Mucosa of gallbladder (tissue), 1 donor: ENCODE measurements at regions not wholly inside any gene's neighbourhood (a gene's known extent, or its start where the extent isn't known, plus 50 kb on each side); places are given as distances from the start of the nearest gene placed in this dataset.
"Not testable (repeated sequence)": the region's sequence is repeated elsewhere in the genome, so short reads cannot be mapped to it uniquely, and the experiment has no call there.

ENCODE experiments used
- DNase-seq: peaks from one replicate; pipeline ENCODE4 v3.0.0-alpha.2; 2020; ENCODE audit warnings: low spot score
- donor health status: DM: no; HTN: no; CAD: no.

- no peak for DNase-seq
These were observed 87.1 kb upstream of the KCNA1 start for GRCh38 chr12:4822572-4822971.

DNA sequence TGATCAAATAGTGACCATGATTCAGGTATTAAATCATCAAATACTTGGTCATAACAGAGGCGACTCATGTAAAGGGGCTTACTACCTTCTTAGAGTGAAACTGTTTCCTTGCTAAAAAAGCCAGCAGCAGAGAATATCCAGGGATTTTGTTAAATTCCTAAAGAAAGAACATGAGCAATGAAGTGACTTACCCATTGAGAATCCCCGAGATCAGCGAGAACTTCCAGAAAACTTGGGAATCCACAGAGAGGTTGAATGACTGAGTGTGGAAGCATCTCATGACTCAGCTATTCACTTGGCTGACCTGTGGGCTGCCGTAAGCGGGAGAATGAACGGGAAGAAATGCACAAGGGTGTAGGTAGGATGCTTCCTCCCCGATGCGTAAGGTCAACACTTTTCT, 85.3 kb upstream of the KCNA1 start:
- no peak for DNase-seq

- no peak for DNase-seq
These were observed 84.5 kb upstream of the KCNA1 start for GRCh38 chr12:4825011-4825858.

GRCh38 chr12:4826909-4827308, 82.8 kb upstream of the KCNA1 start:
- no peak for DNase-seq

- DNase-seq, result no peak
These were observed 81.5 kb upstream of the KCNA1 start for GRCh38 chr12:4828176-4828575.

DNA sequence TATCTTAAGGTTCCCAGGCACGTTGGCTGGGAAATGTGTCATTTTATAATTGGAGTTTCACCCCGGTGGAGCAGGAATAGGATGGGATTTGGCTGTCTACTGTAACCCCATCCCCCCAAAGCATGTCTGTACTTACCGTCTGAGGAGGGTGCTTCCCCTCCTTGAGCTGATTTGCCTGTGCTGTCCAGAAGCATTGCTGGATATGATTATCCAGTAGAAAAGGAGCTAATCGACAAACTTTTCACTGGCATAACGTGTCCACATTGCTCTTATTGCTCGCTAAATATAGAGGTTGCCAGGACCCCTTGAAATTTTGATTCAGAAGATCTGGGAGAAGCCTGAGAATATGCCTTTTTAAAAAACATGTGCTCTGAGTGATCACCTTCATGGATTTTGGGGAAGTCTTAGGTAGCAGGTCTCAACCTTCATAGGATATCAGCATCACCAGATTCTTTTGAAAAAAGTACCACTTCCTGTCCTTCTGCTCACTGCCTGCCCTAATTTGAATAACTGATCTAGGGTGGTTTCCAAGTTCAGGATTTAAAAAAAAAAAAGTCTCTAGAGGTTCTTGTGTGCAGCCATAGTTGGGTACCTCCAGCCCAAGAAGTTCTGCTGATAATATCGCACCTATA, 80.4 kb upstream of the KCNA1 start:
- DNase-seq, result no peak

- DNase-seq, result no peak
These were observed 79.9 kb upstream of the KCNA1 start for GRCh38 chr12:4829793-4830162.

DNA sequence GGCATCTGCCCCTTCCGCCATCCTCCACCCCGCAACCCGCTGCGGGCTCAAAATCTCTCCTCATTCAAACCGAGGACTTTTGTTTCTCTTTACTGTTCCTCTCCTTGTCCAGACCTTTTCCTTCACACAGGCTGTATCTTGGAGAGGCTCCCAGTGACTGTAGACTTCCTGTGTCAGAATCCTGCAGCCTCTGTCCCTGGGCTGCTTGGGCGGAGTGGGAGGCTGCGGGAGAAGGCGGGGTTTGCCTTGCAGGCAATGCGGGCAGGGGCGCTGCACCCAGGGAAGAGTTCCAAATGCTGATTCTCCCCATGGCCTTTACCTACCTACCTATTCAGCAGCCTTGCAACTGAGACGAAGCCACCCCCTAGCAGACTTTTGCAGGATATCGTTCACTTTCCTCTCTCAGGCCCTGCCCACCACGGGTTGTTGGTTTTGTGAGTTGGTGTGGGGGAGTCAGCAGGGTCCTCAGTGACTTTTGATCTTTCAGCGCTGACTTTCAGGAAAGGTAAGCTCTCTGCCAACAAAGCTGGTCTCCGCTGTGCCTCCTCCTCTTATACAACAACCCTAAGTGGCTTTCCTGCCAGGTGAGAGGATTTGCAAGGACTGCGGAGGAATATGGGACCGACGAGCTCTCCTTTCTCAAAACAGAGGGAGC, 79.0 kb upstream of the KCNA1 start:
- no peak for DNase-seq

GRCh38 chr12:4833053-4833452, 76.7 kb upstream of the KCNA1 start:
- DNase-seq, result no peak

DNA sequence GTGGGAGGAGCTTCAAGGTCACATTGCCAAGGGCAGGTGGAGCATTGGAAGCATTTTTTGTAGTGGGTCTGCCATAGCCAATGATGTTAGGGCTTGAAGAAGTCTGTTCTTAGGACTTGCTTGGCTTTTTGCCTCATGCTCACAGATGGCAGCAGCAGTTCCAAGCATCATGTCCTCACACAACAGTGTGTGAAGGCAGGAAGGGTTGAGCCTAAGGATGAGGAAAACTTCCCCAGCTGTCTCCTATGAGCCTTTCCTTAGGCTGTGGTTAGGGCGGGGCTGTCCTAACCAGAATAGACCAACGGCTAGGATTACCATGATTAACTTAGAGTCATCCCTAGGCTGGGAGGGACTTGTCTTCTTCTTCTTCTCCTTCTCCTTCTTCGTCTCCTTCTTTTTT, 76.2 kb upstream of the KCNA1 start:
- DNase-seq, result no peak

- DNase-seq, result not testable (repeated sequence)
These were observed 67.3 kb upstream of the KCNA1 start for GRCh38 chr12:4842401-4842800.

DNA sequence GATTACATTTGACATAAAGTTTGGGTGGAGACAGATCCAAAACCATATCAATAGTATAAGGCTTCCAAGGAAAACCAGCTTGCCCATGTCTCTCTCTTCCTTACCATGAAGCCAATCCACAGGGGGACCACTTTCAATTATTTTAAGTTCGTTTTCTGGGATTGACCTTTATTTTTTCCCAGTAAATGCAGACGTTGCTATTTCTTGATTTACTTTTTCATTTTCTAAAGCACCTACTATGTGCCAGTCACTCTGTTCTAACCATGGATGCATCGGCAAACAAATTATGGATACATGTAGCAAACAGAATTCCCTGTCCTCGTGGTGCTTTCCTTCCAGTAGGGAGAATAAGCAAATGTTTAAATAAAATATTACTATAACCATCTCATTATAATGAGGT, 65.8 kb upstream of the KCNA1 start:
- DNase-seq, result no peak

GRCh38 chr12:4847713-4848112, 62.0 kb upstream of the KCNA1 start:
- no peak for DNase-seq

GRCh38 chr12:4849115-4849541, 60.6 kb upstream of the KCNA1 start:
- no peak for DNase-seq

DNA sequence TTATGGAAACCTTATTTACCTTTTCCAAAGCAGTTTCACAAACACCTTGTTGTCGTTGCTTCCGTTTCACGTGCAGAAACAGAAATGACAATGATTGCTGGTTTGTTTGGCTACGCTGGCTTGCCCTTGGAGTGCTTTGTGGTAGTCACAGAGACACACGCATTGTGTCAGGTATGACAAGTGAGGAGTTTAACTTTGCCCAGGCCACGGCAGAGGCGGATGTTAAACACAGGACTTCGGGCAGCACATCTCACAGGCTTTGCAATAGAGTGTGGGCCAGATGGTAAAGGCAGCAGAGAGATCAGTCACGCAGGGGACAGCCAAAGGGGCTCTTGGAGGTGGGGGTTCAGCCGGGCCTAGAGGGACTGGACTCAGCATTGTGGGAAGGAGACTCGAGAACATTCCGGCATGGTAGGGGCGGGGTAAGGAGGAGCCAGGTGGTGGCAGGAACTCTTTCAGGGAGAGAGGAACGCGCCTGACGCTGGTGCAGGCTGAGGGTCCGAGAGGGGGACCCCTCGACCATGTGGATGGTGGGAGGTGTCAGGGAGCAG, 59.8 kb upstream of the KCNA1 start:
- DNase-seq, result no peak

DNA sequence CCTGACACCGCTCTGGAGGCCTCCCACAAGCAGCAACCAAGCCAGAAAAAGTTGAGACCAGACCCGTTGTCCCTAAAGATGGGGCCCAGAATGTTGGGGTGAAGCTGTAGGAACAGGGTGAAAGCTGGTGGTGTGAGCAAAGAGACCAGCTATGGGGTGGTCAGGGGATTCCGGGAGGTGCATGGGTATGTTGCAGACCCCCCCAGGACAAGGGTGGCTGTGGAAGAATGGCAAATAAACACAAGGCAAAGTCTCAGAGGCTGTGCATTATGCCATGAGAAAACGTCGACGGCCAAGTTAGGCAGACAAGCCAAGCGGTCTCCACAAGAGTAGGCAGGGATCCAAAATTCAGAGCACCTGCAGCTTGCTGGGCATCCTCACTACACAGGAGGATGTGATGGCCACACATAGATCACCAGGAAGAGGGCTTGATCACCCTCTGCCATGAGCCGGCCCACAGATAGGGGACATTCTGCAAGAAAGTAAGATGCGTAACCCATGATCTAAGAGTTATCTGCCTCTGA, 58.8 kb upstream of the KCNA1 start:
- no peak for DNase-seq

GRCh38 chr12:4852308-4852707, 57.4 kb upstream of the KCNA1 start:
- DNase-seq, result no peak

DNA sequence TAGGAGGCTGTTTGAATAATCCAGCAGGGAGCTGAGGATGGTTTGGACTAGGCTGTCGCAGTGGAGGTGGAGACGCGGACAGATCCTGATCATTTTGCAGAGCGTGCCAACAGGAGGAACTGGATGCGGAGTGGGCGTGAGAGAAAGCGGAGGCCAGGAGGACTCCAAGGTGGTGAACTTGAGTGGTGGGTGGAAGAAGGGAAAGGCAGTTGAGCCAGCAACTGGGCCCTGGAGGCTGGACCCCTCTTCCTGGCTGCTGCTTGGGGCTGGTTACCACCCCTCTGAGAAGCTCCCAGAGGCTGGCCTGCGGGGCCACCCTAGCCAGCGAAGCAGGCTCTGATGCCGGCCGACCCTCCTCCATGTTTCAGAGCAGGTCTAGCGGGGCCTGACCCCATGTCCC, 56.8 kb upstream of the KCNA1 start:
- no peak for DNase-seq

- DNase-seq, result peak; percentile 75
These were observed 54.4 kb upstream of the KCNA1 start for GRCh38 chr12:4855121-4855924.

- DNase-seq, result no peak
These were observed 53.1 kb upstream of the KCNA1 start for GRCh38 chr12:4856596-4856995.

DNA sequence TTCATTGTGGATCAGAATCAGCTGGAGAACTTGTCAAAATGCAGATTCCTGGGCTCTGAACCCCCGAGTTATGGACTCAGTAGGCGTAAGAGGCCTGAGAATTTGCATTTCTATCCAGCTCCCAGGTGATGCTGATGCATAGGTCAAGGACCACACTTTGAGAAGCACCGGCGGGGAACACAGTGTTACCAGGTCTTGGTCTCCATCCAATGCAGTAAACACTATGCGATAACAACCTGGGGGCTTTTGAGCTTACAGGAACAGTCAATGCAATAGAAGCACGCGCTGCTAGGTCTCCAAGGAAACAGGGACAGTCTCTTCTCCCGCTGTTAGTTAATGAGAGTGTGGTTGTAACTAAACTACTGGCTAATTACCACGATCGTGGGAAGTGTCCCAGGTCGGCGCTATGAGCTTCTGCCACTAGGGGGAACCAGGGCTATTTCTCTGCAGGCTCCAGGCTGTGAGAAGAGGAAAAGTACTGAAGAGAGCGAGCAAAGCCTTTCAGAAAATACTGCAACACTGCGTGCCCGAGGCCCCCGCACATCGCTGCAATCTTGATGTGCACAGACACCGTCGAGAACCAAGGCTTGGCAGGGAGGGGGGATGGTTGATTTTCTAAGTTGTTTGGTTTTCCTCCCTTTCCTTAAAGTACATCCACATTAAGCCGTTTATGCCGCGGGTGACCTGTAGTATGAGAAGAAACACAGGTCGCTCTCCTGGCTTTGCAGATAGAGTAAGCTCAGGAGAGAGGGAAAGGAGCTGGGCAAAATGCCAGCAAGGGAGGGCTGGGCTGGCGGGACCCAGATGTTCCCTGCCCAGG, 52.0 kb upstream of the KCNA1 start:
- DNase-seq, result peak; percentile 77
